GM19239 (cell line): ENCODE measurements at regions not wholly inside any gene's neighbourhood (a gene's known extent, or its start where the extent isn't known, plus 50 kb on each side); places are given as distances from the start of the nearest gene placed in this dataset.
A peak's percentile ranks its signal among the peaks of the same experiment; 100 is the strongest.

Source experiments
- DNase-seq: peaks from one replicate; pipeline ENCODE4 v3.0.0; 2011; ENCODE audit warnings: low spot score; ENCODE audit not compliant: insufficient read length
- FAIRE-seq: peaks from 2 replicates; lab custom pipeline; 2011; peaks lifted over from hg19 to GRCh38; lab: Jason Lieb, UNC

DNA sequence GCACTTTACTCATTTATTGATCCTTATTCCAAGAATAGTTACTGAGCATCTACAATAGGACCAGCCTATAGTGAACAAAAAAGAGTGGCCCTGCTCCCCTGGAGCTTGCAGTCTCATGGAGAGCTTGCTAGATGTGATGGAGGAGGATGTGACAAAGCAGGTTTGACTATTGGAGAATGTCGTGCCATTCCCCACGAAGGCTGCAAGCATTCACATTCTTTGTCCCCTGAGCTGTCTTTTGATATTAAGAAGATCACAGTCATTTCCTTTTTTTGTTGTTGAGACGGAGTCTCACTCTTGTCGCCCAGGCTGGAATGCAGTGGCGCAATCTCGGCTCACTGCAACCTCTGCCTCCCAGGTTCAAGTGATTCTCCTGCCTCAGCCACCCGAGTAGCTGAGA lies 115.0 kb upstream of the ADAMTS18 start:
- no peak for DNase-seq
- no peak for FAIRE-seq

DNA sequence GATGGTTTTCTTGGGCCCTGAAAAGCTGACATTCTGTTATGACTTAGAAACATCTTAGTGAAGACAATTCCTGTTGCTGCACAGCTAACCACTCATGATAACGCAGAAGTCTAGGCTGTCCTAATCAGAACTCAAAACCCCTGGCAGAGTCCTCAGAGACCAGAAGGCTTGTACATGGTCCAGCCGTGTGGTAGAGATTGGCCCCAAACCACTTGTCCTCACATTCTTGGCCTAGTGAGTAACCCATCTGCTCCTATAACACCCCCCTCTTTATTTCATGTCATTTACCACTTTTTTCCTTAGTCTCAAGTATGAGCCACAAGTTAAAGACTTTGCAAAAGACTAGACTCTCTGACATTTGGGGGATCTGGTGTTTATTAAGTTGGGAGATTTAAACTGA lies 116.5 kb upstream of the ADAMTS18 start:
- DNase-seq (no peak), FAIRE-seq (no peak)

DNA sequence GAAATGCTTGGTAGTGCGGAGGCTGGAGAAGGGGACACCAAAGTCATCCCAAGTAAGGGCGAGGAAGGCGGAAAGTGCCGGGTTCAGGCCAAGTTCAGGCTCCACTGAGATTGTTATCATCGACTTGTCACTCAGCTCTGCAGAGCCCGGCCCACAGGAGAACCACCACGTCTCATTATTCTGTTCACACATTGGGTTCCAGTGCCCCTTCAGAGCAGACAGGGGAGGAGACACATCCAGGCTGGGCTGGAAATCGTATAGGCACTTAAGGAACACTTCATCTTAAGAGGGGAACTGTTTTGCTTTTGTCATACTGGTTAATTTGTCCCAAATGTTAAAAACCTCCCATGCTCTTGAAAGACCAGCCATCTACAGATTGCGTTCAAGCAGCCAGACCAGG lies 118.3 kb upstream of the ADAMTS18 start:
- FAIRE-seq, result no peak

DNA sequence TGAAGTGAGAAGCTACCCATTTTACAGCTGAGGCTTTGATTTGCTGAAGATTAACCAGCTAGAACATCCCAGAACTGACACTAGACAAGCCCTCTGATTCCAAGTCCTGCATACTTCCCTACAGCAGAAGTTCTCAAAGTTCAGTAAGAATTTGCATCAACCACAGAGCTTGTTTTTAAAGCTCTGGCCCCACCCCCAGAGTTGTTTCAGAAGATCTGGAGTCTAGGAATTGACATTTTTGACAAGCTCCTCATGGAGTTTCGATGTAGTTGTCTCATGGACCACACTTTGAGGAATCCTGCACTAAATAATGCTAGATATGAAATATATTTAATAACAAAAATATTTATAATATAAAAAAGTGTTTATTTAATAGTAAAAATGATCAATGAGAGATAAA lies 120.3 kb upstream of the ADAMTS18 start:
- DNase-seq (no peak), FAIRE-seq (no peak)

More for the DNA sequence above, 118.3 kb upstream of the ADAMTS18 start:
- DNase-seq, result no peak

DNA sequence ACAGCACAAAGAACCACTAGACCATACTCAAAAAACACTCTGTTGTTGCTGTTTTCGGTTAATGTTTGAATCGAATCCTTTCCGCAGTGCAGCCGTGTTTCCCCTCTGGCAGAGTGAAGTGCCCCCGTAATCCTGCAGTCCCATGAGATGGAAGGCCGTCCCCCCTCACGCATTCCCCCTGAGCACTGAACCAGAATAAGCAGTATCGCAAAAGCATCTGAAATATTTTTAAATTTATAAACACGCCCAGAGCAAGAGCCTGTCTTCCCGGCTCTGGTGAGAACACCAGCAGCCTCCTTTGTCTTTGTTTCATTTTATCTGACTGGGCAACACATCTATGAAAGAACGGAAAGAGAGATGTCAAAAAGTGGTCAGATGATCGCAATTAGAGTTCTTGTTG lies 121.0 kb upstream of the ADAMTS18 start:
- FAIRE-seq (no peak), DNase-seq (no peak)

DNA sequence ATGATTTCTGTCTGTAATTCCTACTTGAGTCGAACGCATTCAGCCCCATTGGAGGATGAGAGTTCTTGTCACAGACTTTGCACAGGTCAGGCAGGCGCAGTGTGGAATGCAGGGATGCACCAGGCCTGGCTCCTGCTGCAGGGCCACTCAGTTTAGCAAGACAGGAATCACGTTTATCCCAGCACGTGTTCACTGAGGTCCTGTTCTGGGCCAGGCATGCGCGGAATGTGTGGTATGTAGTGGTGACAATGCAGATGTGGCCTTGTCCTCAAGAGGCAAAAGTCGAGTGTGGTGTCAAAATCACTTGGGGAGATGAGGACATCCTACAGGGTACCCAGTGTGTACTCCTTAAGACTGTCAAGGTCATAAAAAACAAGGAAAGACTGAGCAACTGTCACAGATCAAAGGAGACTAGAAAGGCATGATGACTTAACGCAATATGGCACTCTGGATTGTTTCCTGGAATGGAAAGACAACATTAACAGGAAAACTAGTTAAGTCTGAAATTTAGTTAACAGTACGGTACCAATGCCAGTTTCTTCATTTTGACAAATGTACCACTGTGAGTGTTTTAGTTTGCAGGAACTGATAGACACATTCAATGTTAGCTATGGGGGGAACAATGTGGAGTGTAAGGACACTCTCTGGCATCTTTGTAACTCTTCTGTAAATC lies 121.5 kb upstream of the ADAMTS18 start:
- no peak for DNase-seq
- FAIRE-seq, result no peak

DNA sequence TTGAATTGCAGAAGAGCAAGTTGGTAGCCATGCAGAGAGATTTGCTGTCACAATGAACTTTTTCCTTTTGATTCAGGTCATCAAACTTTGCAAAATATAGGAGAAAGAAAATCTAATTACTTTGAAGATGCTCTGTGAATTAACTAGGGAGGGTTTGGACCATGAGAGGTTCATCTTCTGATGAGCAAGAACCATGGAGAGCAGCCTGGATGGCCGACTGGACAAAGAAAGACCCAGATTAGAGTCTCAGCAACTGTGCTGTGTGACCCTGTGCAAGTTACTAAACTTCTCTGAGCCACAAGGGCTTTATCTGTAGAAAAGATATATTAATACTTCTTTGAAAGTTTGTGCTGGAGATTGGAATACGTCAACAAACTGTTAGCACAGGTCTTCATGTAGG lies 122.6 kb upstream of the ADAMTS18 start:
- DNase-seq (no peak), FAIRE-seq (no peak)

DNA sequence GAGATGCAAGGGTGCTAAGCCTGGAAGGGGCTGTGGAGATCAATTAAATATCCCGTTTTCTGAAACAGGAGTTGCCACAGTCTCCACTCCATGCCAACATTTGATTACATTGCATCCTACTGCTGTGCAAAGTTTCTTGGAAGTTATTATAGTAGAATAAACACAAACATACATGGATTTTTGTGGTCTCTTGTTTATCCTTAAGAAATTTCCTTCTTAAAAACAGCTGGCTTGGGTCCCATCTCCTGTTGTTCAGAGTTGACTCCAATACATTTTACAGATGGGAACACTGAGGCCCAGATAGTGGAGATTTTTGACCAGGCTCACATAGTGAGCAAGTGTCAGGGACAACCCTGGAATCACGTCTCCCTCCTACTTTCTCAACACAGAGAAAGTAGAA lies 124.0 kb upstream of the ADAMTS18 start:
- FAIRE-seq (no peak), DNase-seq (no peak)

DNA sequence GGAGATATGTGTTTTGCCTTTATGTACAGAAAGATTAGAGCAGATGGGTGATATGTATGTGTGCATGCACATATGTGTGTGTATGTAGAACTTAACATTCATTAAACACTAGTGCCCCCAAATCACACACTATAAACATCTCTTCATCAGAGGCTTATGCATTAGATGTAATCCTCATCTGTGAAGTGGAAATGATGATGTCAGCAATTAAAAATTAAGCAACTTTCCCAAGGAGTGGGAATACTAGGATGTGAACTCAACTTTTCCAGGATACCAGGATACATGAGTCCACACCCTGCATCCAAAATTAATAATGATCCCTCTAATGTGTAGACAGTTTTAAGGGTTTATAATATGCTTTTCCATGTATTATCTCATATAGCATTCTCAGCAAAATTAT lies 127.7 kb upstream of the ADAMTS18 start:
- FAIRE-seq, result no peak
- DNase-seq, result no peak

DNA sequence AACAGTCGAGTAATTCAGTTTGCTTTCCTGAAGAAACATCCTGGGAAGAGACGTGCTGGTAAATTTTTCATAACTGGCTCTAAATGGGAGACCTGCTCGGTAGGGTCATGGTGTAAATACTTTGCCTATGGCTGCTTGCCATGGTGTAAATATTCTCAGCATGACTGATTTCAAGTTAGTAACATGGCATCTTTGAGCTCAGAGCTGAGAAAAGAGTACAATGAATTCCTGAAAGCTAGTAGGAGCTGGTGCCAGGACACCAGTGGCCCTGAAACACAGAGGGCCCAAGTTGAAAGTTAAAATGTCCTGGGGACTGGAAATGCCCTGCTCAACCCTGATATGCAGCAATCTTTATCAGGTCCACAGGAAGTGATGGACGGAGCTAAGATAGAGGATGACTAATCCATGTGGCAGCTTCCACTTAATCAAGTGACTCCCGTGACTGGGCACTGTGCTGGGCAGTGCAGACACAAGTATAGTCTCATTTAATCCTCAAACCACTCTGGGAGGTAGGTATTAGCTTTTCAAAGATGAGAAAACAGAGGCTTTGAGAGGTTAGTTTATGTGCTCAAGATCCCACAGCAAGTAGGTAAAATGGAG lies 130.1 kb upstream of the ADAMTS18 start:
- FAIRE-seq (no peak), DNase-seq (no peak)

DNA sequence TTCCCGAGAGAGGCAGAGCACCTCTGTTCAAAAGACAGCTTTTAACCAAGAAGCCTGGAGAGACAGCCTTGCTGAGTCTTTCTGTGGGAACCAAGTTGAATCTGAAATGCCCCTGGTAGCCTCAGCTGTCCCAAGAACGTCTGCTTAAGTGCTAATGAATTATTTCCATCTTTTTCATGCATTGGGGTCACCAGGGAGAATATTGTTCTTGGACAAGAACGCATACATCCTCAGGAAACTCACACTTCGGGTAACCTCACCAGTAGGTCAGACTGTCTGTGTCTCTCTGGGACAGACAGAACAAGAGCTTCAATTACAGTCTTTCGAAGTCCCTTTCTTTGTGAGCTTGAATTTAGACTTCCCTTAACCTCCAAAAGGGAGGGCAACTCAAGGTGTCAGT lies 134.6 kb upstream of the ADAMTS18 start:
- FAIRE-seq (no peak), DNase-seq (no peak)

DNA sequence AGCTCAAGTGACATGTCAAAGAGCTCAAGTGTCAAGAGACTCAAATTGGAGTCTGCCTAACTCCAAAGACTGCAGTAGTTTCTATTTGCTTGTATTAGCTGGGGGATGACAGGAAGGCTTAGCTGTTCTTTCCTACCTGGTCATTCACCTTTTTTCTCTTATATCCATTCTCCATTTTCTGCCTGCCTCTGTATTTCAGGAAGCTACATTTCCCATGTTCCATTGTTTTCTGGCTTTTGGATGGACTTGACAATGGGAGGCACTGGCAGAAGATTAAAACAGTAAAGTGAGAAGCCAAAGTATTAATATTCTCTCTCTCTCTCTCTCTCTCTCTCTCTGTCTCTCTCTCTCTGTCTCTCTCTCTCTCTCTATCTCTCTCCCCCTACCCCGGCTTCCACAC lies 135.7 kb upstream of the ADAMTS18 start:
- DNase-seq, result no peak
- no peak for FAIRE-seq

DNA sequence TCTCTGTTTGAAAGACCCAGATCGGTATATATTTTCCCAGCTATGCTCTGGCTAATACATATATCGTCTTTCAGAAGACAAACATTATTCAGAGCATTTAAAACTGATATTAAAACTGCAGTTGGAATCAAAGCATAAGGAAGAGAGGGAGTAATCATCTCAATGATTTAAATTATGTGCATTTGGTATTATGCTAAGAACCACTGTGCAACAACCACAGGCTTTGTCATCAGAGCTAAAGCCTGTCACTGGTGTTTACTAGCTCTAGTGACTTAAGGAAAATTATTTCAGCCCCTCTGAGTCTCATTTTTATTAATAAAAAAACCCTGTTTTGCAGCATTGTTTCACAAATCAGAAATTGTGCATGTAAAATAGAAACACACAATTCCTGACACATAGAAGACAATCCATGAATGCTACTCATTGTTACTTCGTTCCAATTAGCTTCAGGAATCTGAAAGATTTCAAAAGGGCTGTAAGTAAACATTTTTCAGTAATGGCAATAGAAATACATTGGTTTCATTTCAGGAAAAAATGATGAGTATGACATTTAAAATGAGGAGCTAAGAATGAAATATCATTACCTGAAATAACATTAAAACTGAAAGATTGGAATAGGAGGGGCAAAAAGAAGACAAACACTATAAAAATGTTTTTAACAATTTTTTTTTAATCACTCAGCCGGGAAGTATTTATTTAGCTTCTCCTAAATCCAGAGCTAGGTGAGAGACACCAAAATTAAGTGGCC lies 136.5 kb upstream of the ADAMTS18 start:
- FAIRE-seq, result no peak
- DNase-seq, result no peak

DNA sequence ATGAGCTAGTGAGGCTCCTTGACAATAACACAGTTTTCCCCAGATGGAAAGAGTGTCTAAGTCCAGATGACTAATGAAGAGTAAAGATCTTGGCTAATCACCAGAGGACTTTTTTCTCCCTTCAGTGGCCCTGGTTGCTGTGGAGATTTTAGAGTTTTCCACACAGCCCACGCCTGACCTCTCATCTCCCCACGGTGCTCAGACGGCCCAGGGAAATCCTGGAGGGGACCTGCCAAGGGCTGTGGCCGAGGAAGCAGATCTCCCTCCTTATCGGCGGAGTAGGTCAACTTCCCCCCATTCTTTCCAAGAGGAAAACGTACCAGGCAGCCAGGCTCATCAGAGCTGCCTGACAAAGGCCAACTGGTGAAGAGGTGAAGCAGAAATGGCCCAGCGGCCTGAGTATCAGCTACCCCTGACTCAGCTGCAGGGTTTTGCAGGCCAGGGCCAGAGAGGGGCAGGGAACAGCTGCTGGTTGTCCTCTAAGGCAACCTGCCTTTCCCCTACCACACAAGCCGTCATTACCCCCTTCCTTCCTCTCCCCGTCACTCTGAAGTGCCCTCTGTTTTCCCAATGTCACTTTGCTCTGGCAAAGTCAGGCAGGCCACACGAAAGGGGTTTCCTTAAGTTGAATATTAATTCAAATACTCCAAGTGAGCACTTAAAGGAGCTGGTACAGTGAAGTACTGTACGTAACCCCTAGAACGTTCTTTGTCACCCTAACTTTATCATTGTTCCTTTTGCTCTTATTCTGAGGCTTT lies 140.2 kb upstream of the ADAMTS18 start:
- no peak for FAIRE-seq
- DNase-seq, result no peak

DNA sequence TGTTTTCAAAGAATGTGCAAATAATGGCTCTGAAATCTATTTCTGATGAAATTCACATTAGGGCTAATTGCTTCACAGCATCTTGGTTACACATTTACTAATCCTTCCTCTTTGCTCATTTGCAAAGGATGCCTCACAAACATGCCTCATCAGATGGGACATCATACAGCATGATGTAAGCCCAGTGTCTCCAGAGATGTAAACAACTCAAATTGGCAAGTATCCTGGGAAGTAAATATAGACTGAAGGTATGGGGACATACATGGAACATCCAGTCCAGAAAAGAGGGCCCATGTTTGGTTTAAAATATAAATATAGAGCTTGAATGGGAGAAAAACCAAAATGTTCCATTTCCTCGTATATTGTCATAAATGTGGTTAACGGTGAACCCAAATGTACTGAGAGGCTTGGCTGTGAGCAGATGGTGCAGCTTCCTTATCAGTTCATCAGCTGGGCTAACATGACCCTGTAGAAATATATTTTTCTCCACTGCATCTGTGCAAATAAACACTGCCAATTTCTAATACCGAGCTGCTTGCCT lies 142.9 kb upstream of the NUDT7 start:
- DNase-seq (no peak), FAIRE-seq (no peak)

DNA sequence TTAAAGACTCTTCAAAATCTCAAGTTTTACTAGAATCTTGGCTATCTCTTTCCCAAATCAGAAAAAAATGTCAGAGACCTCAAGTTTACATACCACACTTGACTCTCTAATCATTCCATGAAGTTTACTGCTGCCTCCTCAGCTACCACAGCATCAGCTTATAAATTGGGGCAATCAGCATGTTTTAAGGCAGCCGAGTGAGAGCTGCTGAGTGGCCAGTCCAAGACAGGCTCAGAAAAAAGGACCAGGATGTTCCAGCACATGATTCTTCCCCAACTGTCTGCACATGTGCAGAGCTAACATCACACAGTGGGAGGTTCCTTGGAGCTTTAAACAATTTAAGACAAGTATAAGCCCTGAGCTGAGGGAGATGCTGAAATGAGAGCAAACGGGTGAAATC lies 140.6 kb upstream of the NUDT7 start:
- DNase-seq (no peak), FAIRE-seq (no peak)

DNA sequence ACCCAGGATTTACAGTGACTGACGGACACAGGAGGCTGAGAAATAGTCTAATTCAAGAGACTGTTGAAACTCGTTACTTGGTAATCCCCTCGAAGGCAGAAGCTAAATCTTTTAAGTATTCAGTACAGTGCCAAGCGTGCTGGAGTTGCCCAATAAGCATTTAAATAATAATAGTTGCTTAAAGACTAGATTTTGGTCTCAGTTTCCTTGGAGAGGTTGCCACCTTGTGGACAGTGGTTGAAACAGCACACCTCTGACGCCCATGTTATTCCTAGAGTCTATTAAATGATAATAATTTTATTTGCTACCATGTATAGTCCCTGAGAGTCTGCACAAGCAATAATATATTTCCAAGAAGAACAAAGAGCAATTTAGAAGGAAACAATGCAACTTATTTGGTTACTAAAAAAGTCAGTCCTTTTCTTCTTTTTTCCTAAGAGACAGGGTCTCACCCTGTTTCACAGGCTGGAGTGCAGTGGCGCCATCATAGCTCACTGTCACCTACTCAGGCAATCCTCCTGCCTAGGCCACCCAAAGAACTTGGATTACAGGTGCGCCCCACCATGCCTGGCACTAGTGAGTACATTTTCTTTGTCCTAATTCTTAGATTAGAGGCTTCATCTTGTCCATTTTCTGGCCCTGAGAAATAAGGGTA lies 138.0 kb upstream of the NUDT7 start:
- FAIRE-seq, result no peak
- peak; percentile 12 for DNase-seq

DNA sequence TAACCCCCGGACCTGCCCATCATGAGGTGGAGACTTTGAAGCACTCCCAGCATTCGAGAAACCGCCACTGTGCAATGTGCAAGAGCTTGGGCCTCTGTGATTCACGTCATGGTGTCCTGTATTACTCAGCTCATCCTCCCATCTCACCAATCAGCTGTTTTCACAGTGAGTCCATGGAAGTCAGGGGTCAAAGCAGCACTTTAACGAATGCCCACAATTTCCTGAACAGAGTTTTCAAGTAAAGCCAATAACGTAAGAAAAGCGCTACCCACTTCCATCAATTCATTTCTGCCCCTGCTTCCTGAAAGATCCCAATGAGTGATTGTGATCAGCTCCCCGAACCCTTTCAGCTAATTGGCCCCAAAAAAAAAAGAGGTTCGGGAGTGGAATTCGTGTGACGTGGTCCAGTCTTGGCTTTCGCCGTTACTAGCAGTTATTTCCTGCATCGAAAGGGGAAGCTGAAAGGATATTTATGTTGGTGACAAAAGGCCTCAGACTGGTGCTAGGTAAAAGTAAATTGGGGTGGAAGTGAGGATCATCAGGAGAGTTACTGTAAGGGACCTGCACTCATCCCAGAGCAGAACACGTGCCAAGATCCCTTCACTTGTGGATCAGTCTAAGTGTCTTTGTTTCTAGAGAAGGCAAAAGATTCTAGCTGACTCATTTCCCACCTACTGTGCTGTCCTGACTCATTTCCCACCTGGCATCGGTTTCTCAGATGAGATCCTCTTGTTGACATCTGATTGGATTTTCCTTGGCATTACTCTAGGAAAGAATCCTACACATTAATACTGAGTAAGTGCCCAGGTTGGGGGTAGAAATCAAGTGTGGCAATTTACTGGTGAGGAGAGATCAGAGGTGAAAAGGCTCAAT lies 136.7 kb upstream of the NUDT7 start:
- no peak for FAIRE-seq

DNA sequence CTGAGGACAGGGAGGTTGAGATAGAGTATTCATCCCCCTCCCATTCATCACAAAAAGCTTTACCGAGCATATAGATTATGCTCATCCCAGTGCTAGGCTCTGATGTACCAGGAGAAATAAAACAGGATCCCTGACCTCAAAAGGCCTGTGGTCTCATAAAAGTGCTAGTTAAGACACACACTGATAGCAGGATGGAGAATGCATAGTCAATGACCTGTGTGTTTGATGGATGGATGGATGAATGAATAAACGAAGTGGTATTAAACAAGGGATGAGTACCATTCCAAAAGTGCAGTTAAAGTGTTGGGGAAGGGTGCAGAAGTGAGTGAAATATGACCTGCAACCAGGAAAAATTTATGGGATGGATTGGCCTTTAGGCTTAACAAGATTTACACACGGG lies 133.9 kb upstream of the NUDT7 start:
- FAIRE-seq (no peak), DNase-seq (no peak)

More for the DNA sequence above, 136.7 kb upstream of the NUDT7 start:
- no peak for DNase-seq
